ENCODE measurements at regions not wholly inside any gene's neighbourhood (a gene's known extent, or its start where the extent isn't known, plus 50 kb on each side); places are given as distances from the start of the nearest gene placed in this dataset.

- no peak for DNase-seq (ENCODE audit: low spot score)
These were observed 404.1 kb downstream of the SHANK2 start for GRCh38 chr11:70848243-70848750.

- DNase-seq (ENCODE audit: low spot score), result no peak
These were observed 403.3 kb downstream of the SHANK2 start for GRCh38 chr11:70849031-70849430.

- no peak for DNase-seq (ENCODE audit: low spot score)
These were observed 401.1 kb downstream of the SHANK2 start for GRCh38 chr11:70851308-70851707.

GRCh38 chr11:70851907-70852306 is 400.5 kb downstream of the SHANK2 start:
- no peak for DNase-seq (ENCODE audit: low spot score)

- DNase-seq (ENCODE audit: low spot score), result no peak
These were observed 399.2 kb downstream of the SHANK2 start for GRCh38 chr11:70853068-70853769.

GRCh38 chr11:70853770-70854108 is 398.6 kb downstream of the SHANK2 start:
- DNase-seq (ENCODE audit: low spot score), result no peak

- no peak for DNase-seq (ENCODE audit: low spot score)
These were observed 398.2 kb downstream of the SHANK2 start for GRCh38 chr11:70854201-70854600.

- no peak for DNase-seq (ENCODE audit: low spot score)
These were observed 397.3 kb downstream of the SHANK2 start for GRCh38 chr11:70854901-70855556.

- no peak for DNase-seq (ENCODE audit: low spot score)
These were observed 394.5 kb downstream of the SHANK2 start for GRCh38 chr11:70857894-70858293.

- DNase-seq (ENCODE audit: low spot score), result no peak
These were observed 393.2 kb downstream of the SHANK2 start for GRCh38 chr11:70859180-70859579.

GRCh38 chr11:70860888-70861287 is 391.5 kb downstream of the SHANK2 start:
- no peak for DNase-seq (ENCODE audit: low spot score)

- no peak for DNase-seq (ENCODE audit: low spot score)
These were observed 390.8 kb downstream of the SHANK2 start for GRCh38 chr11:70861559-70861958.

- DNase-seq (ENCODE audit: low spot score), result no peak
These were observed 390.3 kb downstream of the SHANK2 start for GRCh38 chr11:70862093-70862492.

GRCh38 chr11:70863186-70863585 is 389.2 kb downstream of the SHANK2 start:
- DNase-seq (ENCODE audit: low spot score), result no peak

- no peak for DNase-seq (ENCODE audit: low spot score)
These were observed 388.4 kb downstream of the SHANK2 start for GRCh38 chr11:70863993-70864392.

GRCh38 chr11:70865356-70865755 is 387.0 kb downstream of the SHANK2 start:
- no peak for DNase-seq (ENCODE audit: low spot score)

GRCh38 chr11:70866834-70867233 is 385.5 kb downstream of the SHANK2 start:
- DNase-seq (ENCODE audit: low spot score), result no peak

- DNase-seq (ENCODE audit: low spot score), result no peak
These were observed 384.9 kb downstream of the SHANK2 start for GRCh38 chr11:70867281-70868047.

- DNase-seq (ENCODE audit: low spot score), result no peak
These were observed 384.0 kb downstream of the SHANK2 start for GRCh38 chr11:70868341-70868885.

- DNase-seq (ENCODE audit: low spot score), result no peak
These were observed 383.3 kb downstream of the SHANK2 start for GRCh38 chr11:70869054-70869453.

- no peak for DNase-seq (ENCODE audit: low spot score)
These were observed 380.5 kb downstream of the SHANK2 start for GRCh38 chr11:70871881-70872280.

- DNase-seq (ENCODE audit: low spot score), result no peak
These were observed 380.1 kb downstream of the SHANK2 start for GRCh38 chr11:70872299-70872698.
